ENCODE measurements at regions not wholly inside any gene's neighbourhood (a gene's known extent, or its start where the extent isn't known, plus 50 kb on each side); places are given as distances from the start of the nearest gene placed in this dataset.
"Not testable (repeated sequence)": the region's sequence is repeated elsewhere in the genome, so short reads cannot be mapped to it uniquely, and the experiment has no call there.

DNA sequence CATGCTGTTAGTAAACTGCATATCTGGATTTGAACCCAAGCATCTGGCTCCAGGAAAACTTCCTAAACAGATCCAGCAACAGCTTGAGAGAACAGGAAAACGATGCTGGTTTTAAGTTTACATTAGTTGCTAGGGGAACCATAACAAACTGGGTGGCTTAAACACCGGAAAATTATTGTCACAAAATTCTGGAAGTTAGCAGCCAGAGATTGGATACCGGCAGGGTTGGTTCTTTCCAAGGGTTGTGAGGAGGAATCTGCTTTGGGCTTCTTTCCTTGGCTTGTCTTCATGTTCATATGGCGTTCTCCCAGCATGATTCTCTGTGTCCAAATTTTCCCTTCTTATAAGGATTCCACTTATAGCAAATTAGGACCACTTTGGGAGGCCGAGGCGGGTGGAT lies 276.9 kb upstream of the TOM1L1 start:
- intact Hi-C loops (cut with DNase I), result no loop called here
- TF ChIP-seq POLR2A (IDR thresholded peaks at IDR 0.05) (no peak), CTCF (IDR thresholded peaks at IDR 0.05) (no peak)
- H3K27ac ChIP-seq, result no peak overlapping the region

DNA sequence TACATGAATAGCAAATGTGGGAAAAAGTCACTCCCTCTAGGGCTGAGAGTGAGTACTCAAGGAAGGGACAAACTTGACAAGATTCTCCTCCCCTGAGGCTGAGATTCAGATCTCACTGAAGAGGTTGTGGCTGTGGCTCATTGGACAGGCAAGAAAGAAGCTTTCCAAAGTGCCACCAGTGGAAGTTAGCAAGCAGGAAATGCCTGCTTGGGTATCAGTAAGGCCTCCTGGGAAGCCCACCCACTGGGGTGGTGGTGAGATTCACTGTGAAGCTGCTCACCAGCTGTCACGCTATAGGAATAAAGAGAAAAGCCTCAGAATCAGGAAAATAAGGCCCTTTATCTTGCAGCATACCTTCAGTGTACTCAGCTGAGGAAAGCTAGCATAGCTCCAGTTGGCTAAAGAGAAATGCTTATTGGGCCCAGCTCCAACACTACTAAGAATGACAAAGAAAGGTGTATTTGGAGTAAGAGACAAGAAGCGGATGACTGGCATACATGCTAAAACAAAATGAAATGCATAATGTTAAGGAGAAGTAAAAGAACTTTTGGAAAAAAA lies 274.4 kb upstream of the TOM1L1 start:
- intact Hi-C loops (cut with DNase I), result no loop called here
- Histone ChIP-seq H3K27me3 (no peaks in the 10 kb centered on the region), H3K4me3 (no peak overlapping the region), H3K27ac (no peak overlapping the region), H3K9me3 (no peaks in the 10 kb centered on the region), H3K36me3 (no peaks in the 10 kb centered on the region), H3K4me1 (no peaks in the 10 kb centered on the region)
- no peak for TF ChIP-seq POLR2A (IDR thresholded peaks at IDR 0.05)
- no peak for TF ChIP-seq CTCF (IDR thresholded peaks at IDR 0.05)
- 81% methylated on average over 2 of the region's 2 CpGs for WGBS (ENCODE audit: insufficient coverage, low coverage, low lambda C conversion rate, missing lambda C conversion rate)
- no peak for ATAC-seq
- no peak for DNase-seq

More for the DNA sequence above, 276.9 kb upstream of the TOM1L1 start:
- no peaks in the 10 kb centered on the region for H3K4me1 ChIP-seq
- no peak for DNase-seq
- ATAC-seq, result no peak
- WGBS (ENCODE audit: insufficient coverage, low coverage, low lambda C conversion rate, missing lambda C conversion rate), result 65% methylated on average over 6 of the region's 6 CpGs
- H3K9me3 ChIP-seq, result no peaks in the 10 kb centered on the region
- H3K27me3 ChIP-seq, result no peaks in the 10 kb centered on the region
- no peaks in the 10 kb centered on the region for H3K36me3 ChIP-seq
- no peak overlapping the region for H3K4me3 ChIP-seq

GRCh38 chr17:54639426-54639825 lies 261.2 kb upstream of the TOM1L1 start:
- H3K27me3 ChIP-seq; H3K27ac ChIP-seq; H3K36me3 ChIP-seq; H3K4me3 ChIP-seq; intact Hi-C loops (cut with DNase I); H3K4me1 ChIP-seq; ATAC-seq; H3K9me3 ChIP-seq; DNase-seq: not testable (repeated sequence)
- 0% methylated on average over 1 of the region's 6 CpGs for WGBS (ENCODE audit: insufficient coverage, low coverage, low lambda C conversion rate, missing lambda C conversion rate)

DNA sequence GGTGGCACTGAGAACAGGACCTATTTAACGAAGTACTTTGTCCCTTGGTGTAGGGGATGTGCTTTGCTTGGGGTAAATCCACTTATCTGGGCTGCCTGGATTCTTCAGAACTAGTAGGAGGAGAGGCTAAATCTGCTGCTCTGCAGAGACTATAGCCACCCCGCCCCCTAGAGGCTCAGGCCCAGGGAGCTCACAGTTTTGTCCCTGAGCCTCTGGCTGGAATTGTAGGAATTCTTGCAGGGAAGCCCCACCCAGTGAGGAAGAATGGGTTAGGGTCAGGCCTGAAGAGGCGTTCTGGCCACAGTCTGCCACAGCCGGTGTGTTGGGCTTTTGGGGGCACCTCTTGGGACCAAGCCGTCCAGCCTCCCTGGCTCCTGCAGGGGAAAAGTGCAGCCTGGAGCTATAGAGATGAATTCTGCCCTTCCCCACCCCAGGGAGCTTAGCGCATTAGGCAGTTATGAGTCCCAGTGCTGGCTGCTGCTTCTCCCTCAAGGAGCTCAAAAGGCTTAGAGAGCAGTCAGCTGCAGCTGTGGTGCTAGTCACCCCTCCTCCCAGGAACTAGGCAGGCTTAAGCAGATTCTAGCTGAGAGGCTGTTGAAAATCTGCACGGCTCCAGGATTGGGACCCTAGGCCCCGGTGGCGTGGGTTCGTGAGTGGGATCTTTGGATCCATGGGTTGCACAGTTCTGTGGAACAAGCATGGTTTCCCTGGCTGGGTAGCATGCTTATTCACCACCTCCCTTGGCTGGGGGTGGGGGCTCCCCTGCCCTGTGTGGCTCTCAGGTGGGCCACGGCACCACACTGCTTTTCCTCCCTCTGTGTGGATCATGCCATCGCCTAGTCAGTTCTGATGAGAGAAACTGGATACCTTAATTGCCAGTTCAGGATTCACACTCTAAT lies 237.4 kb upstream of the TOM1L1 start:
- 87% methylated on average over 7 of the region's 12 CpGs for WGBS (ENCODE audit: insufficient coverage, low coverage, low lambda C conversion rate, missing lambda C conversion rate)
- intact Hi-C loops (cut with DNase I), result no loop called here
- Histone ChIP-seq H3K9me3 (no peaks in the 10 kb centered on the region), H3K27ac (no peak overlapping the region), H3K36me3 (no peaks in the 10 kb centered on the region), H3K27me3 (no peaks in the 10 kb centered on the region), H3K4me1 (no peaks in the 10 kb centered on the region), H3K4me3 (no peak overlapping the region)
- TF ChIP-seq POLR2A (IDR thresholded peaks at IDR 0.05), result no peak
- TF ChIP-seq CTCF (IDR thresholded peaks at IDR 0.05), result no peak
- ATAC-seq, result no peak
- peak in 1 of 3 donors; percentile 42 for DNase-seq

- 87% methylated on average over 4 of the region's 4 CpGs for WGBS (ENCODE audit: insufficient coverage, low coverage, low lambda C conversion rate, missing lambda C conversion rate)
- no peak overlapping the region for H3K4me3 ChIP-seq
- no peak overlapping the region for H3K27ac ChIP-seq
- intact Hi-C loops (cut with DNase I), result no loop called here
- DNase-seq (no peak), ATAC-seq (no peak)
- no peaks in the 10 kb centered on the region for H3K27me3 ChIP-seq
- H3K4me1 ChIP-seq, result no peaks in the 10 kb centered on the region
- no peak for TF ChIP-seq CTCF (IDR thresholded peaks at IDR 0.05)
- no peak for TF ChIP-seq POLR2A (IDR thresholded peaks at IDR 0.05)
- H3K9me3 ChIP-seq, result no peaks in the 10 kb centered on the region
- H3K36me3 ChIP-seq, result no peaks in the 10 kb centered on the region
Observed at GRCh38 chr17:54666559-54666958, 234.1 kb upstream of the TOM1L1 start.

Measured in right lobe of liver (tissue), 6 donors.